ENCODE measurements at regions not wholly inside any gene's neighbourhood (a gene's known extent, or its start where the extent isn't known, plus 50 kb on each side); places are given as distances from the start of the nearest gene placed in this dataset.

- no peak overlapping the region for H3K4me3 ChIP-seq (ENCODE audit: low read depth, low read length)
- no peak for DNase-seq (ENCODE audit: low read depth)
- TF ChIP-seq CTCF (conservative IDR thresholded peaks at IDR 0.05; ENCODE audit: low read depth, low read length) = no peak
These were observed 309.5 kb downstream of the FBXO15 start for GRCh38 chr18:73838107-73838506.

GRCh38 chr18:73835656-73836364, 311.8 kb downstream of the FBXO15 start:
- H3K4me3 ChIP-seq (ENCODE audit: low read depth, low read length) = no peak overlapping the region
- no peak for TF ChIP-seq CTCF (conservative IDR thresholded peaks at IDR 0.05; ENCODE audit: low read depth, low read length)
- DNase-seq (ENCODE audit: low read depth) = no peak

- no peak for TF ChIP-seq CTCF (conservative IDR thresholded peaks at IDR 0.05; ENCODE audit: low read depth, low read length)
- H3K4me3 ChIP-seq (ENCODE audit: low read depth, low read length) = no peak overlapping the region
- no peak for DNase-seq (ENCODE audit: low read depth)
These were observed 312.6 kb downstream of the FBXO15 start for GRCh38 chr18:73835039-73835438.

GRCh38 chr18:73831688-73832087, 315.9 kb downstream of the FBXO15 start:
- no peak overlapping the region for H3K4me3 ChIP-seq (ENCODE audit: low read depth, low read length)
- DNase-seq (ENCODE audit: low read depth) = no peak
- TF ChIP-seq CTCF (conservative IDR thresholded peaks at IDR 0.05; ENCODE audit: low read depth, low read length) = no peak

- DNase-seq (ENCODE audit: low read depth) = no peak
- TF ChIP-seq CTCF (conservative IDR thresholded peaks at IDR 0.05; ENCODE audit: low read depth, low read length) = no peak
- H3K4me3 ChIP-seq (ENCODE audit: low read depth, low read length) = no peak overlapping the region
These were observed 318.5 kb downstream of the FBXO15 start for GRCh38 chr18:73829146-73829545.

GRCh38 chr18:73827801-73828200, 319.8 kb downstream of the FBXO15 start:
- no peak for TF ChIP-seq CTCF (conservative IDR thresholded peaks at IDR 0.05; ENCODE audit: low read depth, low read length)
- DNase-seq (ENCODE audit: low read depth) = no peak
- H3K4me3 ChIP-seq (ENCODE audit: low read depth, low read length) = no peak overlapping the region

GRCh38 chr18:73826098-73826497, 321.5 kb downstream of the FBXO15 start:
- no peak overlapping the region for H3K4me3 ChIP-seq (ENCODE audit: low read depth, low read length)
- no peak for DNase-seq (ENCODE audit: low read depth)
- no peak for TF ChIP-seq CTCF (conservative IDR thresholded peaks at IDR 0.05; ENCODE audit: low read depth, low read length)

All from epithelial cell of proximal tubule (primary cell).